ENCODE measurements at regions not wholly inside any gene's neighbourhood (a gene's known extent, or its start where the extent isn't known, plus 50 kb on each side); places are given as distances from the start of the nearest gene placed in this dataset. TPM values are rescaled to one million over a fixed set of nuclear protein-coding genes. Genes with fewer than 3 reads are reported as not detected.

DNA sequence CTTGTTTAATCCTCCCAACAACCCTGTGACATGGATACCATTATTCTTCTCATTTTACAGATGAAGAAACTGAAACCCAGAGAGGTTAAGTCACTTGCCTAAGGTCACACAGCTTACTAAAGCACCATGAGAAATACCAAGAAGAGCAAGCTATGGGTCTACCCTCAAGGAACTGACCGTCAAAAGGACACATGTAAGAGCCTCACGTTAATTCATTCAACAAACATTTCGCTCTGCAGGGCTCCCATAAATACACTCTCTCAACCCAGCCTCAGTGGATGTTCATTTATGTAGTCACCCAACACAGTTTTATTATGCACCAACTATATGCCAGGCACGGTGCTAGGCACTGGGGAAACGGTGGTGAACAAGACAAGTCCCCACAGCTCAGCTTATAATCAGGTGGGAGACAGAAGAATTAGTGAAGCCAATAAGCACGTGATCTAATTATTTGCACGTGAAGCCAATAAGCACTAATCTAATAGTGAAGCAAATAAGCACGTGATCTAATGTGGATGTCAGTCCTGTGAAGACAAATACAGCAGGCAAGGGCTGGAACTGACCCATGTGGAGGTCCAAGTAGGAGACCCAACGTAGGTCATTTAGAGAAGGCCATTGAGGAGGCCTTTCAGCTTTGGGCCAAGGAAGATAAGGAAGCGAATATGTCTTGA lies 52.1 kb upstream of the ZBTB40 start:
- WGBS (ENCODE audit: insufficient coverage), result 79% methylated on average over 6 of the region's 10 CpGs
- TF ChIP-seq, protein P1, sequence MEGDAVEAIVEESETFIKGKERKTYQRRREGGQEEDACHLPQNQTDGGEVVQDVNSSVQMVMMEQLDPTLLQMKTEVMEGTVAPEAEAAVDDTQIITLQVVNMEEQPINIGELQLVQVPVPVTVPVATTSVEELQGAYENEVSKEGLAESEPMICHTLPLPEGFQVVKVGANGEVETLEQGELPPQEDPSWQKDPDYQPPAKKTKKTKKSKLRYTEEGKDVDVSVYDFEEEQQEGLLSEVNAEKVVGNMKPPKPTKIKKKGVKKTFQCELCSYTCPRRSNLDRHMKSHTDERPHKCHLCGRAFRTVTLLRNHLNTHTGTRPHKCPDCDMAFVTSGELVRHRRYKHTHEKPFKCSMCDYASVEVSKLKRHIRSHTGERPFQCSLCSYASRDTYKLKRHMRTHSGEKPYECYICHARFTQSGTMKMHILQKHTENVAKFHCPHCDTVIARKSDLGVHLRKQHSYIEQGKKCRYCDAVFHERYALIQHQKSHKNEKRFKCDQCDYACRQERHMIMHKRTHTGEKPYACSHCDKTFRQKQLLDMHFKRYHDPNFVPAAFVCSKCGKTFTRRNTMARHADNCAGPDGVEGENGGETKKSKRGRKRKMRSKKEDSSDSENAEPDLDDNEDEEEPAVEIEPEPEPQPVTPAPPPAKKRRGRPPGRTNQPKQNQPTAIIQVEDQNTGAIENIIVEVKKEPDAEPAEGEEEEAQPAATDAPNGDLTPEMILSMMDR (IDR thresholded peaks at IDR 0.05), result no peak

More for the DNA sequence above, 52.1 kb upstream of the ZBTB40 start:
- Histone ChIP-seq H3K79me2 (ENCODE audit: insufficient read depth, low read length) (no peaks in the 10 kb centered on the region), H2AFZ (ENCODE audit: insufficient read depth, low read depth, low read length, poor library complexity, severe bottlenecking) (no peak overlapping the region), H3K4me2 (replicated peaks; ENCODE audit: extremely low read depth, low read length, poor library complexity, severe bottlenecking) (no peak overlapping the region), H3K27ac (ENCODE audit: low read depth in 1 of 2, low read length in 2 of 2) (no peak overlapping the region), H3K9ac (ENCODE audit: insufficient read depth, low read length, poor library complexity, severe bottlenecking) (no peak overlapping the region), H3K4me1 (ENCODE audit: control insufficient read depth in 1 of 2, insufficient read depth in 2 of 2, low read length in 2 of 2) (no peaks in the 10 kb centered on the region), H3K4me3 (replicated peaks in 1 of 3; ENCODE audit: low read depth in 2 of 3, low read length in 3 of 3) (no peak overlapping the region), H3K36me3 (replicated peaks in 1 of 2; ENCODE audit: control insufficient read depth in 1 of 2, insufficient read depth in 2 of 2, low read length in 2 of 2) (no peaks in the 10 kb centered on the region), H3K9me3 (replicated peaks in 1 of 2; ENCODE audit: control insufficient read depth in 1 of 2, insufficient read depth in 1 of 2, low read length in 2 of 2) (no peaks in the 10 kb centered on the region), H4K20me1 (ENCODE audit: insufficient read depth, low read length) (no peaks in the 10 kb centered on the region), H3K27me3 (ENCODE audit: control insufficient read depth in 2 of 2, insufficient read depth in 2 of 2, low read length in 2 of 2) (peaks cover 3 to 27% of the 10 kb centered on the region in 2 donors)
- peak overlapping the region in 1 of 7 donors; percentile 0 for H3K27ac Mint-ChIP-seq
- intact Hi-C loops (cut with micrococcal nuclease), result no loop called here
- no peaks in the 10 kb centered on the region for H3K4me1 Mint-ChIP-seq
- peaks cover 27 to 53% (median 29%) of the 10 kb centered on the region in 3 donors for H3K27me3 Mint-ChIP-seq (ENCODE audit: low read depth in 3 of 3)
- DNase-seq, result no peak
- peak overlapping the region in 1 of 2 donors; percentile 22 for H3K4me3 Mint-ChIP-seq
- no peaks in the 10 kb centered on the region for H3K36me3 Mint-ChIP-seq
- H3K9me3 Mint-ChIP-seq, result no peaks in the 10 kb centered on the region

Small RNA genes in the stretch of these regions (small RNA-seq; reads per million reads assigned to genes)
- not detected for gene MIR4418 (ENCODE audit: insufficient read length, low read depth)

All from CD14-positive monocyte (primary cell).